H9 (cell line): ENCODE measurements at regions not wholly inside any gene's neighbourhood (a gene's known extent, or its start where the extent isn't known, plus 50 kb on each side); places are given as distances from the start of the nearest gene placed in this dataset.

Source experiments
- DNase-seq: peaks from one replicate; pipeline ENCODE4 v3.0.0-alpha.2; 2017
- H2AFZ ChIP-seq: one replicate; pipeline ENCODE4 v1.6.1; 2013; ENCODE audit warnings: mild to moderate bottlenecking, low read length, control low read depth, moderate library complexity
- H2AK5ac ChIP-seq: 2 replicates; pipeline ENCODE4 v1.6.1; 2013; ENCODE audit warnings: low read length, control low read depth, mixed read lengths; ENCODE audit not compliant: insufficient read length
- H2BK120ac ChIP-seq: one replicate; pipeline ENCODE4 v1.6.1; 2013; ENCODE audit warnings: low read depth, mild to moderate bottlenecking, low read length, control low read depth, inconsistent platforms; ENCODE audit not compliant: poor library complexity, severe bottlenecking
- H2BK12ac ChIP-seq: 2 replicates; pipeline ENCODE4 v1.6.1; 2013; ENCODE audit warnings: low read length, control low read depth, mixed read lengths, low read depth; ENCODE audit not compliant: insufficient read length
- H2BK15ac ChIP-seq: 2 replicates; pipeline ENCODE4 v1.6.1; 2013; ENCODE audit warnings: low read depth, low read length, control low read depth
- H2BK20ac ChIP-seq: one replicate; pipeline ENCODE4 v1.6.1; 2013; ENCODE audit warnings: low read depth, mild to moderate bottlenecking, low read length, control low read depth, inconsistent platforms; ENCODE audit not compliant: poor library complexity, severe bottlenecking
- H2BK5ac ChIP-seq: 2 replicates; pipeline ENCODE4 v1.6.1; 2013; ENCODE audit warnings: low read length, control low read depth, mixed read lengths; ENCODE audit not compliant: insufficient read length
- H3K14ac ChIP-seq: 2 replicates; pipeline ENCODE4 v1.6.1; 2013; ENCODE audit warnings: low read length, control low read depth; ENCODE audit not compliant: insufficient read depth
- H3K18ac ChIP-seq: 2 replicates; pipeline ENCODE4 v1.6.1; 2013; ENCODE audit warnings: low read depth, mild to moderate bottlenecking, mixed read lengths, low read length, control low read depth; ENCODE audit not compliant: insufficient read length
- H3K23ac ChIP-seq: 2 replicates; pipeline ENCODE4 v1.6.1; 2013; ENCODE audit warnings: low read length, control low read depth, mixed read lengths, low read depth; ENCODE audit not compliant: insufficient read length
- H3K23me2 ChIP-seq: 2 replicates; pipeline ENCODE4 v1.6.1; 2013; ENCODE audit warnings: low read depth, mild to moderate bottlenecking, mixed read lengths, low read length, control low read depth; ENCODE audit not compliant: insufficient read length, poor library complexity, severe bottlenecking
- H3K27ac ChIP-seq: 2 replicates; pipeline ENCODE4 v1.5.1; 2013; ENCODE audit warnings: low read length, control low read depth, mixed read lengths, low read depth; ENCODE audit not compliant: insufficient read length
- H3K27me3 ChIP-seq: 2 replicates; pipeline ENCODE4 v1.6.1; 2013; ENCODE audit warnings: low read length, control low read depth, inconsistent platforms; ENCODE audit not compliant: insufficient read depth
- H3K4ac ChIP-seq: 2 replicates; pipeline ENCODE4 v1.6.1; 2013; ENCODE audit warnings: low read depth, mild to moderate bottlenecking, control low read depth, inconsistent platforms, low read length, moderate library complexity
- H3K4me1 ChIP-seq: 2 replicates; pipeline ENCODE4 v1.6.1; 2013; ENCODE audit warnings: low read length, control low read depth, inconsistent platforms; ENCODE audit not compliant: insufficient read depth
- H3K4me2 ChIP-seq: 2 replicates; pipeline ENCODE4 v1.6.1; 2013; ENCODE audit warnings: low read length, control low read depth, mixed read lengths; ENCODE audit not compliant: insufficient read length, insufficient read depth
- H3K56ac ChIP-seq: 2 replicates; pipeline ENCODE4 v1.6.1; 2013; ENCODE audit warnings: low read depth, mild to moderate bottlenecking, mixed read lengths, low read length, control low read depth; ENCODE audit not compliant: insufficient read length
- H3K79me1 ChIP-seq: 2 replicates; pipeline ENCODE4 v1.6.1; 2013; ENCODE audit warnings: low read depth, mild to moderate bottlenecking, moderate library complexity, low read length, control low read depth, inconsistent platforms; ENCODE audit not compliant: insufficient read depth, poor library complexity, severe bottlenecking
- H3K79me2 ChIP-seq: 2 replicates; pipeline ENCODE4 v1.6.1; 2013; ENCODE audit warnings: low read length, control low read depth, inconsistent platforms; ENCODE audit not compliant: insufficient read depth
- H3K9ac ChIP-seq: 2 replicates; pipeline ENCODE4 v1.6.1; 2013; ENCODE audit warnings: low read length, control low read depth, mixed read lengths; ENCODE audit not compliant: insufficient read length; ENCODE audit errors: extremely low read depth
- H3K9me3 ChIP-seq: one replicate; pipeline ENCODE4 v1.6.1; 2013; ENCODE audit warnings: low read depth, low read length, inconsistent platforms; ENCODE audit not compliant: control insufficient read depth
- H3T11ph ChIP-seq: one replicate; pipeline ENCODE4 v1.6.1; 2013; ENCODE audit warnings: mild to moderate bottlenecking, low read length, control low read depth, inconsistent platforms
- H4K20me1 ChIP-seq: one replicate; pipeline ENCODE4 v1.6.1; 2013; ENCODE audit not compliant: control insufficient read depth, insufficient read length, insufficient read depth
- H4K5ac ChIP-seq: 2 replicates; pipeline ENCODE4 v1.6.1; 2013; ENCODE audit warnings: low read depth, mild to moderate bottlenecking, mixed read lengths, low read length, control low read depth; ENCODE audit not compliant: insufficient read length
- H4K8ac ChIP-seq: replicated peaks from 2 replicates; pipeline ENCODE4 v1.6.1; 2013; ENCODE audit warnings: low read length, control low read depth, mixed read lengths, low read depth; ENCODE audit not compliant: insufficient read length
- H4K91ac ChIP-seq: 2 replicates; pipeline ENCODE4 v1.6.1; 2013; ENCODE audit warnings: low read depth, mild to moderate bottlenecking, moderate library complexity, mixed read lengths, low read length, control low read depth; ENCODE audit not compliant: insufficient read length
- H3K27ac Mint-ChIP-seq, 3 experiments: 2 replicates in 2 of 3; 3 replicates in 1 of 3; pipeline ENCODE4 v1.8.0; 2020 to 2021; ENCODE audit warnings: mixed read lengths in 3 of 3, mild to moderate bottlenecking in 1 of 3, moderate library complexity in 1 of 3
- H3K27me3 Mint-ChIP-seq: 2 replicates; pipeline ENCODE4 v1.8.0; 2021; ENCODE audit warnings: low read depth, mild to moderate bottlenecking, moderate library complexity, mixed read lengths
- H3K36me3 Mint-ChIP-seq, 3 experiments: 2 replicates in 2 of 3; 3 replicates in 1 of 3; pipeline ENCODE4 v1.8.0; 2020 to 2021; ENCODE audit warnings: low read depth in 3 of 3, mixed read lengths in 3 of 3; ENCODE audit not compliant: insufficient read depth in 1 of 3
- H3K4me1 Mint-ChIP-seq, 2 experiments: 2 replicates each; pipeline ENCODE4 v1.8.0; 2020; ENCODE audit warnings: mixed read lengths in 2 of 2
- H3K4me3 Mint-ChIP-seq, 2 experiments: 2 replicates in 1 of 2; 3 replicates in 1 of 2; pipeline ENCODE4 v1.8.0; 2020 to 2021; ENCODE audit warnings: mild to moderate bottlenecking in 2 of 2, mixed read lengths in 2 of 2, moderate library complexity in 1 of 2
- H3K9me3 Mint-ChIP-seq, 2 experiments: 2 replicates in 1 of 2; 3 replicates in 1 of 2; pipeline ENCODE4 v1.8.0; 2020; ENCODE audit warnings: mild to moderate bottlenecking in 2 of 2, mixed read lengths in 2 of 2, moderate library complexity in 1 of 2
- WGBS: extraction: QIAGEN DNeasy Blood & Tissue Kit; methylation state at CpG from one replicate; pipeline ENCODE4 v1.1.7; 2013; ENCODE audit warnings: missing lambda C conversion rate, low lambda C conversion rate, mixed read lengths; ENCODE audit not compliant: insufficient read length; ENCODE audit errors: extremely low coverage; 5-methylcytosine and 5-hydroxymethylcytosine counted together
- TF ChIP-seq, protein P1 (sequence below): fragments of 200-600 bp; sonication (generic); conservative IDR thresholded peaks from 3 replicates; pipeline ENCODE4 v1.8.0; 2021; ENCODE audit warnings: antibody characterized with exemption, mild to moderate bottlenecking

DNA sequence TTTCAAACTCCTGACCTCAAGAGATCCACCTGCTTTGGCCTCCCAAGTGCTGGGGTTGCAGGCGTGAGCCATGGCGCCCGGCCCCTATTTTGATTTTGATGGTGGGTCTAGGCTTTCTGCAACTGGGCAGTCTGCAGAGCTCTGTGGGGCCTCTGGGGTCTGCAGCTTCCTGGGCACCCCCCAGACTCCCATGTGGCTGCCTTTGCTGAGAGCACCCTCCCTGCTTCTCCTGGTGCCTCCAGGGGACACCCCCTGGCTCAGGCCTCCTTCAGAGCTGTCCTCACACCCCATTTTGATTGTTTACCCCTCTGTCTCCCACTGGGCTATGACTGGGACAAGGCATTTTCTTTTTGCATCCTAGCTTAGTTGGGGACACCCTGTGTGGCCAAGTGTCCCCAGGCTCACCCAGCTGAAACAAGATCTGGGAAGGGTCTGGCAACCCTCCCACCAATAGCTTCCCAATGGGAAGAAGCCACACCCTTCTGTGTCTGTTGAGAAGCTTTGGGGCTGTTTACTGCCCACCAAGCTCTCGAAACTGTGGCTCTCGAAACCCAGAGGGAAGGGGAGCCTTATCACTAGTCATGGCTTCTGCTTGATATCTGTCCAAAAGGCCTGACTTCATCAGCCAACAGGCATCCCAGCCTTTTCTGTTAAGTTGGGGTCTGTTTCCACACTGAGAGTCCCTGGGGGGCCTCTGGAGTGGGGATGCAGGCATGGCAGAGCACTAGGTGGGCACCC is 204.4 kb upstream of the IER5L start:
- no peaks in the 10 kb centered on the region for H3K79me1 ChIP-seq

More for the DNA sequence above, 204.4 kb upstream of the IER5L start:
- Mint-ChIP-seq H3K27ac (0 out of 7 replicates have a peak overlapping the region, but pooled peaks of 1 of the 3 experiments have one; percentile 24), H3K27me3 (peaks cover 35% of the 10 kb centered on the region), H3K4me1 (peaks cover 31 to 43% of the 10 kb centered on the region in 2 experiments), H3K4me3 (peak overlapping the region; percentile 55; a peak in 3 of 5 replicates), H3K36me3 (peaks cover 0 to 2% (median 0%) of the 10 kb centered on the region in 3 experiments; a peak in 1 of 7 replicates), H3K9me3 (no peaks in the 10 kb centered on the region; a peak in 2 of 5 replicates)
- no peak overlapping the region for H3K18ac ChIP-seq
- no peaks in the 10 kb centered on the region for H3K79me2 ChIP-seq
- no peaks in the 10 kb centered on the region for H3K4me1 ChIP-seq
- H2AK5ac ChIP-seq: no peak overlapping the region
- no peak overlapping the region for H4K5ac ChIP-seq
- no peak overlapping the region for H3K14ac ChIP-seq
- no peak overlapping the region for H3K56ac ChIP-seq
- no peak overlapping the region for H2BK5ac ChIP-seq
- no peak overlapping the region for H2BK15ac ChIP-seq
- WGBS: no CpG with 5 or more reads among the region's 5 CpGs
- H3K4ac ChIP-seq: no peak overlapping the region
- H3T11ph ChIP-seq: no peak overlapping the region
- DNase-seq: no peak
- no peaks in the 10 kb centered on the region for H4K20me1 ChIP-seq
- no peak overlapping the region for H3K23ac ChIP-seq
- no peak overlapping the region for H2AFZ ChIP-seq
- no peak overlapping the region for H4K8ac ChIP-seq
- no peak overlapping the region for H2BK120ac ChIP-seq
- no peak overlapping the region for H3K27ac ChIP-seq
- no peak overlapping the region for H2BK20ac ChIP-seq
- H3K4me2 ChIP-seq: peak overlapping the region; percentile 31
- H3K9ac ChIP-seq: no peak overlapping the region
- TF ChIP-seq, protein P1, sequence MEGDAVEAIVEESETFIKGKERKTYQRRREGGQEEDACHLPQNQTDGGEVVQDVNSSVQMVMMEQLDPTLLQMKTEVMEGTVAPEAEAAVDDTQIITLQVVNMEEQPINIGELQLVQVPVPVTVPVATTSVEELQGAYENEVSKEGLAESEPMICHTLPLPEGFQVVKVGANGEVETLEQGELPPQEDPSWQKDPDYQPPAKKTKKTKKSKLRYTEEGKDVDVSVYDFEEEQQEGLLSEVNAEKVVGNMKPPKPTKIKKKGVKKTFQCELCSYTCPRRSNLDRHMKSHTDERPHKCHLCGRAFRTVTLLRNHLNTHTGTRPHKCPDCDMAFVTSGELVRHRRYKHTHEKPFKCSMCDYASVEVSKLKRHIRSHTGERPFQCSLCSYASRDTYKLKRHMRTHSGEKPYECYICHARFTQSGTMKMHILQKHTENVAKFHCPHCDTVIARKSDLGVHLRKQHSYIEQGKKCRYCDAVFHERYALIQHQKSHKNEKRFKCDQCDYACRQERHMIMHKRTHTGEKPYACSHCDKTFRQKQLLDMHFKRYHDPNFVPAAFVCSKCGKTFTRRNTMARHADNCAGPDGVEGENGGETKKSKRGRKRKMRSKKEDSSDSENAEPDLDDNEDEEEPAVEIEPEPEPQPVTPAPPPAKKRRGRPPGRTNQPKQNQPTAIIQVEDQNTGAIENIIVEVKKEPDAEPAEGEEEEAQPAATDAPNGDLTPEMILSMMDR: no peak
- no peaks in the 10 kb centered on the region for H3K9me3 ChIP-seq
- no peaks in the 10 kb centered on the region for H3K27me3 ChIP-seq
- H4K91ac ChIP-seq: no peak overlapping the region
- H2BK12ac ChIP-seq: no peak overlapping the region
- H3K23me2 ChIP-seq: peaks cover 5% of the 10 kb centered on the region
